Amniotic epithelial cell (primary cell): ENCODE measurements at regions not wholly inside any gene's neighbourhood (a gene's known extent, or its start where the extent isn't known, plus 50 kb on each side); places are given as distances from the start of the nearest gene placed in this dataset.

Experiments used
- DNase-seq: peaks from one replicate; pipeline ENCODE4 v3.0.0-alpha.2; 2010; ENCODE audit warnings: low read depth

GRCh38 chr3:140816372-140817195, 125.1 kb upstream of the SLC25A36 start:
- DNase-seq = no peak

GRCh38 chr3:140821493-140821892, 120.1 kb upstream of the SLC25A36 start:
- DNase-seq = no peak

- DNase-seq = no peak
Measured at GRCh38 chr3:140822401-140823047, 119.1 kb upstream of the SLC25A36 start.

- no peak for DNase-seq
Measured at GRCh38 chr3:140823106-140823505, 118.5 kb upstream of the SLC25A36 start.

- DNase-seq = no peak
Measured at GRCh38 chr3:140827894-140828293, 113.7 kb upstream of the SLC25A36 start.

GRCh38 chr3:140828585-140828984, 113.1 kb upstream of the SLC25A36 start:
- no peak for DNase-seq

- DNase-seq = no peak
Measured at GRCh38 chr3:140829796-140830195, 111.8 kb upstream of the SLC25A36 start.

- no peak for DNase-seq
Measured at GRCh38 chr3:140830391-140830790, 111.2 kb upstream of the SLC25A36 start.

GRCh38 chr3:140832883-140833282, 108.8 kb upstream of the SLC25A36 start:
- DNase-seq = no peak

- peak; percentile 5 for DNase-seq
Measured at GRCh38 chr3:140834266-140835037, 107.2 kb upstream of the SLC25A36 start.

GRCh38 chr3:140842984-140843649, 98.5 kb upstream of the SLC25A36 start:
- DNase-seq = no peak

GRCh38 chr3:140843656-140844055, 98.0 kb upstream of the SLC25A36 start:
- no peak for DNase-seq

- DNase-seq = no peak
Measured at GRCh38 chr3:140844072-140844471, 97.6 kb upstream of the SLC25A36 start.

GRCh38 chr3:140845882-140846281, 95.8 kb upstream of the SLC25A36 start:
- DNase-seq = no peak

- no peak for DNase-seq
Measured at GRCh38 chr3:140848666-140849065, 93.0 kb upstream of the SLC25A36 start.

GRCh38 chr3:140850210-140850955, 91.3 kb upstream of the SLC25A36 start:
- no peak for DNase-seq

- DNase-seq = no peak
Measured at GRCh38 chr3:140854961-140855360, 86.7 kb upstream of the SLC25A36 start.

GRCh38 chr3:140856905-140857304, 84.7 kb upstream of the SLC25A36 start:
- DNase-seq = no peak

- DNase-seq = no peak
Measured at GRCh38 chr3:140857993-140858392, 83.6 kb upstream of the SLC25A36 start.

- peak; percentile 2 for DNase-seq
Measured at GRCh38 chr3:140859592-140860336, 81.9 kb upstream of the SLC25A36 start.

GRCh38 chr3:140863580-140864009, 78.0 kb upstream of the SLC25A36 start:
- peak; percentile 32 for DNase-seq
